ENCODE measurements at regions not wholly inside any gene's neighbourhood (a gene's known extent, or its start where the extent isn't known, plus 50 kb on each side); places are given as distances from the start of the nearest gene placed in this dataset.

DNA sequence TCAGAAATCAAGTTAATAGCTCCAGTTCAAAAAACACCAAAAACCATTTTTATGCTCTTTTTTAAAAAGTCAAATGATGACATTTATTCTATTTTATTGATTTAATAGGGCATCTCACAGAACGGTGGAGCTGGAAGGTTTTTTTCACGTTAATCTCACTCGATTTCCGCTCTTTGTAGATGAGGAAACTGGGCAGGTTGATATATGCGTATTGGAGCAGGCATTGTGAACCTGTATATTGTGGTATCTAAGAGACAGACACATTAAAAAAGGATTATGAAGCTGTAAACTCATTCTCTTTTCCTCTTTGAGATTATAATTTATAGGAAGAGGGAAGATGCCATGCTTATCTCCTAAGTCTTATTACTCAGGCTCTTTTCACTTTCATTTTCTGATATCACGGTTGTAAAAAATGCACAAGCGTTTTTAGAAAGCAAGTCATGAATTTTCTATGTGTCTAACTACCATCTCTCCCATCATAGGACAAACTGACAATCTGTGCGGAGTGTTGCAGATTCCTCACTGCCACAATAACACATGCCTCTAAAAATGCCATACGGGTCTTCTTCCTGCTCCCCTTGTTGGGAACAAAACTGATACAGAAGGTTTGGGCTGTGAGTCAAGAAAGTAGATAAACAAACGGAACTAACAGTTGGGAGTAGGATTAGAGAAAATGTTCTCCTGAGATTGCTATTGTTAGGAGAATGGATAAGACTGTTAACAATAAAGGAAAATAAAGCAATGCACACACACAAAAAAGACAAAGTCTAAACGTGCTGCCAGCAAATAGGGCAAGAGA, 1997.7 kb downstream of the MAT2B start:
- TF ChIP-seq, protein P1, sequence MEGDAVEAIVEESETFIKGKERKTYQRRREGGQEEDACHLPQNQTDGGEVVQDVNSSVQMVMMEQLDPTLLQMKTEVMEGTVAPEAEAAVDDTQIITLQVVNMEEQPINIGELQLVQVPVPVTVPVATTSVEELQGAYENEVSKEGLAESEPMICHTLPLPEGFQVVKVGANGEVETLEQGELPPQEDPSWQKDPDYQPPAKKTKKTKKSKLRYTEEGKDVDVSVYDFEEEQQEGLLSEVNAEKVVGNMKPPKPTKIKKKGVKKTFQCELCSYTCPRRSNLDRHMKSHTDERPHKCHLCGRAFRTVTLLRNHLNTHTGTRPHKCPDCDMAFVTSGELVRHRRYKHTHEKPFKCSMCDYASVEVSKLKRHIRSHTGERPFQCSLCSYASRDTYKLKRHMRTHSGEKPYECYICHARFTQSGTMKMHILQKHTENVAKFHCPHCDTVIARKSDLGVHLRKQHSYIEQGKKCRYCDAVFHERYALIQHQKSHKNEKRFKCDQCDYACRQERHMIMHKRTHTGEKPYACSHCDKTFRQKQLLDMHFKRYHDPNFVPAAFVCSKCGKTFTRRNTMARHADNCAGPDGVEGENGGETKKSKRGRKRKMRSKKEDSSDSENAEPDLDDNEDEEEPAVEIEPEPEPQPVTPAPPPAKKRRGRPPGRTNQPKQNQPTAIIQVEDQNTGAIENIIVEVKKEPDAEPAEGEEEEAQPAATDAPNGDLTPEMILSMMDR (IDR thresholded peaks at IDR 0.05), result no peak

DNA sequence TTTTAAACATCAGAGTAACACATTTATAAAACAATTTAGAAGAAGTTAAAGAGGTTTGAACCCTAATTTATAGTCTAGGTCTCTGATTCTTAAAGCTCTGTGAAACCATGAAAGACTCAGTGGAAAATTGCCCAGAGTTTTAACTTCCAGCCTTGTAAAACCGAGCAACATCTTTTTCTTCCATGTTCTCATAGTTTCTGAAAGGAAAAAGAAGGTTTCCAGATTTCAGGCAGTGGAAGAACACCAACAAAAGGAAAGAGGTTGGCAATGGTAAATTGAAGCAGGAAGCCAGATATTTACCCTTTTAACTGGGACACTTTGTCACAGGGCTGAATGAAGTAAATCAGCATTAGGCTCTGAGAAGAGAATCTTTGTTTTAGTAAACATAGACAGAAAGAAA, 1999.3 kb downstream of the MAT2B start:
- TF ChIP-seq, protein P1 (IDR thresholded peaks at IDR 0.05), result no peak

DNA sequence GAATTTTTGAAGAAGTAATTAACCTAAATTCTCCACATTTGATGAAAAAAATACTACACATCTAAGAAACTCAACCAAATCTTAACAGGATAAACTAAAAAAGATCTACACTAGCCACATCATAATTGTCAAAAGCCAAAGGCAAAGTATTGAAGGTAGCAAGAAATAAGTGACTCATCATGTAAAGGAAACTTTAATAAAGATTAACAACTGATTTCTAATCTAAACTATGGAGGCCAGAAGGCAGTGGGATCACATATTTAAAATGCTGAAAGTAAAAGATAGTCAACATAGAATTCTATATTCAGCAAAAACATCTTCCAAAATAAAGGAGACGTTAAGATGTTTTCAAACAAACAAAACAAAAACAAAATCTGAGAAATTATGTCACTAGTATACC, 2002.9 kb downstream of the MAT2B start:
- TF ChIP-seq, protein P1 (IDR thresholded peaks at IDR 0.05), result no peak

DNA sequence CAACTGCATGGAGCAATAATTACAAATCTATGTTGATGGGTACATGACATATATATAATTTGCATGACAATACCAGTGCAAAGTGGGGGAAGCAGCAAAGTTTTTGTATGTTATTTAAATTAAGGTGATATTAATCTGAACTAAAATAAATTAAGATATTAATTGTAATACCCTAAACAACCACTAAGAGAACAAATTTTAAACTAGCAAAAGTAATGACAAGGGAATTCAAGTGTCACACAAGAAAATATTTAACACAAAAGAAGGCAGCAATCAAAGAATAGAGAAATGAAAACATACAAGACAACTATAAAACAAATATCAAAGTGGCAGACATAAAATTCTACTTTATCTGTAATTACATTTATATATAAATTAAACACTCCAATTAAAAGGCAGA, 2003.4 kb downstream of the MAT2B start:
- TF ChIP-seq, protein P1 (IDR thresholded peaks at IDR 0.05), result no peak

DNA sequence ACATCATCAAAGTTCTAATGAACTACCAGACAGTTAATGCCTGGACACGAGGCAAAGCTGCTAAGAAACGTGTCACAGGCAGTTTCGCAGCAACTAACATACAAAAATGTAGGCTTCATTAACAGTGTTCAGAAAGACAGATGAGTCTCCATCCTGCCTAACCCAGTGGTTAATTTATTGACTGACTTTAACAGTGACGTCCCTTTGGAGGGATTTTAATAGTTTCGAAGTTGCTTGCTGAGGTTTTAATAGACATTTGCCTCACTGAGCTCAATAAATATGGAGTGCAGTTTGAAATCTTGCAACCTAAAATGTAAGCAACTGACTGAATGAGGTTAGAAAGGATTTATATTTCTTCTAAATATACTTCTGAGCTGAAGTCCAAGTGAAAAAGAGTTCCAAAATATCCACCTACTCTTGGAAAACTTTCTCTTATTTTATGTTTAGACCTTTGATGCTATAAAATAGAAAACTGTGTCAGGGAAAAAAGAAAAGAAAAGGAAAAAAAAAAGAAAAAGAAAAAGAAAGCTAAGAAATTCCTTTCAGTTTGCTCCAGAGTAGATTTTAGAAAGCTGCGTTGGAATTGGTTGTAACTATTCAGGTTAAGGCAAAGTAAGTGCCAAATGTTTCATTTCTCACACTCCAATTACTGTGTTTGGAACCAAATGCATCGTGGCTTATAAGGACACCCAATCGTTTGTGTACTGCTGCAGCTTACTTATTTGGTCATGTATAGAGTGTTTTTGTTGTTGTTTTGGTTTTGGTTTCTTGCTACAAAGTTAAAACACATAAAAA, 2016.6 kb downstream of the MAT2B start:
- TF ChIP-seq, protein P1 (IDR thresholded peaks at IDR 0.05), result no peak

DNA sequence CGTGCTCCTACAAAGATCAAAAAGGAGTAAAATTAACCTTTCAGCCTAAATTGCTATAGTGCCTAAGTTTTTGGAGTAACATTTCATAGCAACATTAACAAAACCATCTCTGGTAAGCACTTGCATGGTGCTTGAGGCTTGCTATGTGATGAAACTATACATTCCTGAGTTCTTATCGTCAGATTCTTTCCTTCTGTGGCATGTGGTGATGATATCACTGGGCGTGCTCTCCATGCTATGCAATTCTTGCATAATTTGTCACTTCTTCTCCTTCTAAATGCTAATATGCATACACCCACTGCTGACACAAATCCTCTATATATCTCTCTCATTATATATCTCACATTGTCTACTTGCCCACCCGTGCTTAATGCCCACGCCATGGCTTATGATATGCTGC, 2019.9 kb downstream of the MAT2B start:
- TF ChIP-seq, protein P1 (IDR thresholded peaks at IDR 0.05), result no peak

DNA sequence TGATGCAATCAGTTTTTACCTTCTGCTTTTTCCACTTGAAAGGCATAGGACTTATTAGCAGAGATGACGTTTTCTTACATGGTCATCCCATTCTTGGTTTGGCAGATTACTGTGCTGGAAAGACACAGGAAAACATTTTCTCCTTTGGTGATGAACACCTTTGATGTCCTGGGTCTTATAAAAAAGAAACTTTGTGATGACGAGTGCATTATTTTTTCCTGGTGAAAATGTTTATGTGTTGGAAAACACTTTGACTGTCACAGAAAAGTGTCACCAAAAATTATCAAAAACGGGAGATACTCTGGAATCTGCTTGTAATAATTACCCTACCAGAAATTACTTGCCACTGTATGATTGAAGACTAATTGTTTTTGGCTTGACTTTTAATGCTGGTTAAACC, 2020.9 kb downstream of the MAT2B start:
- TF ChIP-seq, protein P1 (IDR thresholded peaks at IDR 0.05), result no peak

Measured in LNCAP (cell line).